BLaER1 treated with 17β-estradiol and CSF1 and Interleukin-3, amounts not matched to agents 10 nM and 100 nM (cell line): ENCODE measurements at regions not wholly inside any gene's neighbourhood (a gene's known extent, or its start where the extent isn't known, plus 50 kb on each side); places are given as distances from the start of the nearest gene placed in this dataset.

Experiments
- H3K27ac ChIP-seq, 11 experiments: shearing (Covaris generic); formaldehyde crosslinking; 2 replicates each; pipeline ENCODE4 v1.8.1; 2022
- H3K27me3 ChIP-seq, 11 experiments: shearing (Covaris generic); formaldehyde crosslinking; 2 replicates each; pipeline ENCODE4 v1.8.1; 2022
- H3K36me3 ChIP-seq, 11 experiments: shearing (Covaris generic); formaldehyde crosslinking; 2 replicates each; pipeline ENCODE4 v1.8.1; 2022
- H3K4me1 ChIP-seq, 10 experiments: shearing (Covaris generic); formaldehyde crosslinking; 2 replicates each; pipeline ENCODE4 v1.8.1; 2022
- H3K4me2 ChIP-seq, 11 experiments: shearing (Covaris generic); formaldehyde crosslinking; 2 replicates each; pipeline ENCODE4 v1.8.1; 2022
- H3K4me3 ChIP-seq, 10 experiments: shearing (Covaris generic); formaldehyde crosslinking; 2 replicates each; pipeline ENCODE4 v1.8.1; 2022
- H3K9ac ChIP-seq, 11 experiments: shearing (Covaris generic); formaldehyde crosslinking; 2 replicates each; pipeline ENCODE4 v1.8.1; 2022
- H3K9me3 ChIP-seq, 11 experiments: shearing (Covaris generic); formaldehyde crosslinking; replicated peaks in 1 of 11; 2 replicates each; pipeline ENCODE4 v1.8.1; 2022
- H4K20me1 ChIP-seq, 11 experiments: shearing (Covaris generic); formaldehyde crosslinking; 2 replicates each; pipeline ENCODE4 v1.8.1; 2022
- Cebpa-rat ChIP-seq, 11 experiments: shearing (Covaris generic); IDR thresholded peaks; 2 replicates each; pipeline ENCODE4 v1.8.1; 2022

GRCh38 chr15:75763137-75763611, 50.5 kb upstream of the CSPG4 start:
- Histone ChIP-seq H3K4me1 (peaks cover 7 to 16% (median 13%) of the 10 kb centered on the region in 10 experiments), H3K27ac (no peak overlapping the region), H3K27me3 (no peaks in the 10 kb centered on the region), H3K9me3 (no peaks in the 10 kb centered on the region), H3K9ac (no peak overlapping the region), H4K20me1 (no peaks in the 10 kb centered on the region), H3K4me2 (no peak overlapping the region), H3K36me3 (no peaks in the 10 kb centered on the region), H3K4me3 (no peak overlapping the region)
- TF ChIP-seq Cebpa-rat (IDR thresholded peaks at IDR 0.05): no peak
